Sigmoid colon (tissue), 6 donors: ENCODE measurements at regions not wholly inside any gene's neighbourhood (a gene's known extent, or its start where the extent isn't known, plus 50 kb on each side); places are given as distances from the start of the nearest gene placed in this dataset.

Experiments used
- DNase-seq: peaks from one replicate; pipeline ENCODE4 v3.0.0-alpha.2; 2019
- H3K27ac ChIP-seq, 4 donors: fragments of 200-600 bp; sonication (generic); one replicate each; pipeline ENCODE4 v1.5.1; 2016 to 2019; ENCODE audit warnings: mild to moderate bottlenecking in 1 of 4
- H3K27me3 ChIP-seq, 3 donors: fragments of 200-600 bp; sonication (generic); one replicate each; pipeline ENCODE4 v1.5.1; 2019; ENCODE audit warnings: mild to moderate bottlenecking in 1 of 3
- H3K36me3 ChIP-seq, 4 donors: fragments of 200-600 bp; sonication (generic); one replicate each; pipeline ENCODE4 v1.5.1; 2016 to 2019
- H3K4me1 ChIP-seq, 4 donors: fragments of 200-600 bp; sonication (generic); one replicate each; pipeline ENCODE4 v1.5.1; 2017 to 2019
- H3K4me3 ChIP-seq, 4 donors: fragments of 200-600 bp; sonication (generic); one replicate each; pipeline ENCODE4 v1.5.1; 2017 to 2019; ENCODE audit warnings: mild to moderate bottlenecking in 2 of 4, moderate library complexity in 1 of 4
- H3K9me3 ChIP-seq, 4 donors: fragments of 200-600 bp in 3 of 4; sonication (generic) in 3 of 4; one replicate each; pipeline versions ENCODE4 v1.5.1 to v1.6.1; 2013 to 2019
- CTCF ChIP-seq, 4 experiments: fragments of 450-650 bp in 3 of 4; fragments of 200-600 bp in 1 of 4; IDR thresholded peaks; one replicate each; pipeline ENCODE4 v1.5.1; 2016 to 2019; ENCODE audit warnings: antibody characterized with exemption in 4 of 4, mild to moderate bottlenecking in 3 of 4, moderate library complexity in 2 of 4
- EP300 ChIP-seq, 4 donors: sonication (generic); formaldehyde crosslinking; IDR thresholded peaks; one replicate each; pipeline ENCODE4 v1.6.1; 2017; ENCODE audit warnings: antibody characterized with exemption in 4 of 4
- POLR2A ChIP-seq, 2 donors: fragments of 450-650 bp; IDR thresholded peaks; one replicate each; pipeline ENCODE4 v1.6.1; 2016; ENCODE audit warnings: antibody characterized with exemption in 2 of 2, mild to moderate bottlenecking in 2 of 2, moderate library complexity in 2 of 2
- POLR2AphosphoS5 ChIP-seq, 4 donors: sonication (generic); formaldehyde crosslinking; IDR thresholded peaks; one replicate each; pipeline ENCODE4 v1.6.1; 2017; ENCODE audit warnings: antibody characterized with exemption in 4 of 4
- WGBS, 2 donors: extraction: QIAGEN DNeasy Blood & Tissue Kit; methylation state at CpG; one replicate each; pipeline ENCODE4 v1.1.7; 2013; 5-methylcytosine and 5-hydroxymethylcytosine counted together
- intact Hi-C: fragments of 100-400 bp; cut with DNase I; formaldehyde crosslinking; loops from one replicate; pipeline ENCODE4 v1.15.1; 2023
- donor health status: healthy with polysubstance abuse.
- donor health status: healthy.

DNA sequence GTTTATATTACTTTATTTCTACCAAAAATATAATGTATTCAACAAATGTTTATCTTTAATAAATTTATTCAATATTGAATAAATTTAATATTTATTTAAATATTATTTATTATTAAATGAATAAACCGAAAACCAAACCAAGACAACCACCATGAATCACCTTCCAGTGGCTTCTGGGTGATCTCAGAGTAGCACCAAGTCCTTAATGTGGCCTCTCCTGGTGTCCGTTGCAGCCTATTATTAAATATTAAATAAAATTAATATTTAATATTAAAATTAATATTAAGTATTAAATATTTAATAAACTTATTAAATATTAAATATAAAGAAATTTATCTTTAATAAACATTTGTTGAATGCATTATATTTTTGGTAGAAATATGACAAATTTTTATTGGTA, 143.3 kb upstream of the PLPP4 start:
- no peaks in the 10 kb centered on the region for H3K36me3 ChIP-seq
- TF ChIP-seq CTCF (IDR thresholded peaks at IDR 0.05) (no peak), POLR2AphosphoS5 (IDR thresholded peaks at IDR 0.05) (no peak), POLR2A (IDR thresholded peaks at IDR 0.05) (no peak), EP300 (IDR thresholded peaks at IDR 0.05) (no peak)
- H3K27ac ChIP-seq, result no peak overlapping the region
- WGBS, 2 donors, result 81 to 87% methylated on average over 2 of the region's 2 CpGs
- H3K4me3 ChIP-seq, result no peak overlapping the region
- DNase-seq, result no peak
- intact Hi-C loops, result no loop called here
- no peaks in the 10 kb centered on the region for H3K9me3 ChIP-seq
- H3K27me3 ChIP-seq, result no peaks in the 10 kb centered on the region
- no peaks in the 10 kb centered on the region for H3K4me1 ChIP-seq

DNA sequence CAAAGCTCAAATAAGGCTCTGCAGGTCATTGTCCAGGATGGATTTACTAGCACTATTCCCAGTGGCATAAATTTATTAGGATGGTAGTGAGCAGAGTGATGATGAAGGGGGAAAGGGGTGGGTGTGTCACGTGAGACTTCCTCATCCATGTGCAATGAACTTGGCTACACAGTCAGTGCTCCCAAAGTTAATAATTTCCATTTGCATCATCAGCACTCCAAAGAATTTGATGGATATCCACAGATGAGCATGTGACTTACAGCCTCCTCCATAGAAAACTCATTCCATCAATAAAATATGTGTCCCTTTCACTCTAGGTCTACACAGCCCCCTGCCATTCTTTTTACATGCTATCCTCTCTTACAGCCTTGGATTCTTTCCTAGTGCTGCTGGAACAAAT, 142.6 kb upstream of the PLPP4 start:
- Histone ChIP-seq H3K27ac (no peak overlapping the region), H3K36me3 (no peaks in the 10 kb centered on the region), H3K9me3 (no peaks in the 10 kb centered on the region), H3K27me3 (no peaks in the 10 kb centered on the region), H3K4me1 (no peaks in the 10 kb centered on the region), H3K4me3 (no peak overlapping the region)
- TF ChIP-seq POLR2A (IDR thresholded peaks at IDR 0.05) (no peak), POLR2AphosphoS5 (IDR thresholded peaks at IDR 0.05) (no peak), EP300 (IDR thresholded peaks at IDR 0.05) (no peak), CTCF (IDR thresholded peaks at IDR 0.05) (no peak)
- intact Hi-C loops, result no loop called here
- no peak for DNase-seq
- 48 to 69% methylated on average over 1 of the region's 1 CpG for WGBS, 2 donors

GRCh38 chr10:120318862-120319261, 138.2 kb upstream of the PLPP4 start:
- Histone ChIP-seq H3K4me3 (no peak overlapping the region), H3K36me3 (no peaks in the 10 kb centered on the region), H3K9me3 (no peaks in the 10 kb centered on the region), H3K4me1 (no peaks in the 10 kb centered on the region), H3K27ac (no peak overlapping the region), H3K27me3 (no peaks in the 10 kb centered on the region)
- WGBS, 2 donors, result 82 to 87% methylated on average over 3 of the region's 3 CpGs
- intact Hi-C loops, result no loop called here
- no peak for DNase-seq
- TF ChIP-seq EP300 (IDR thresholded peaks at IDR 0.05), result no peak
- TF ChIP-seq POLR2AphosphoS5 (IDR thresholded peaks at IDR 0.05), result no peak
- no peak for TF ChIP-seq CTCF (IDR thresholded peaks at IDR 0.05)
- no peak for TF ChIP-seq POLR2A (IDR thresholded peaks at IDR 0.05)

DNA sequence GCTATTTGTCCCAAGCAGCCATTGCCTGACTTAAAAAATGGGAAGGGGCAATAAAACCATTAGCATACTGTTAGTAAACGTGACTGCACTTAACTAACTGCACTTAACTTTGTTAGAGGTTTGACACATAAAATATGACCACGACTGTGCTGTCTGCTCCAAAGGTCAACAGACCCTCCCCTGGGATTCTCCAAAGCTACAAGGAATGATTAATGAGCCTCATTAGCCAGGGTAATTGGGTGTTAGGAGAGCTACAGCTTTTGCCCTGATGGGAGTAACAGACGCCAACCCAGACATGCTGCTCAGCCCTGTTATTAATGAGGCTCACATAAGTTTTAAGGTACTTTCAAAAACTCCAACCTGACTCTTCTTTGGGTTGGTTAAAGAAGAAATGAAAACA, 129.4 kb upstream of the PLPP4 start:
- H3K4me1 ChIP-seq, result no peaks in the 10 kb centered on the region
- no peaks in the 10 kb centered on the region for H3K9me3 ChIP-seq
- WGBS, 2 donors, result 23 to 32% methylated on average over 3 of the region's 3 CpGs
- DNase-seq, result no peak
- TF ChIP-seq POLR2AphosphoS5 (IDR thresholded peaks at IDR 0.05) (no peak), CTCF (IDR thresholded peaks at IDR 0.05) (no peak)
- H3K27me3 ChIP-seq, result no peaks in the 10 kb centered on the region
- no peaks in the 10 kb centered on the region for H3K36me3 ChIP-seq
- no peak overlapping the region for H3K27ac ChIP-seq
- intact Hi-C loops, result no loop called here
- no peak overlapping the region for H3K4me3 ChIP-seq

DNA sequence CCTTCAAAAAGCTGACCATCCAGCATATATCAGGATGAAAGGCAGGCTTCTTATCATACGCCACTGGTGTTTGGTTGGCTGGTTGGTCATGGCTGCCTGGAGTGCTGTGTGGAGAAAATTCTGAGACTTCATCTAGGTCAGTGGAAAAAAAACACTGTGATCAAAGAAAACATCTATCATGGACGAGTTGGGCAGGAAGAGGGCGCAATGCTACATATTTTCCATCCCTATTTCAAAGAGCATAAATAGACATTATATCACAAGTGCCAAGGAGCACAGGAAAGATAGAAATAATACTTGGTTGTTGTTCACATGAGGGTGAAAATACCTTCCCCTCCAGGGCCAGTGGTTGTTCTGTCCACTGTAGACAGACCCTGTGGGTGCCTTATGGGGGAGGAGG, 128.4 kb upstream of the PLPP4 start:
- Histone ChIP-seq H3K4me1 (no peaks in the 10 kb centered on the region), H3K27me3 (no peaks in the 10 kb centered on the region), H3K27ac (no peak overlapping the region), H3K36me3 (no peaks in the 10 kb centered on the region), H3K9me3 (no peaks in the 10 kb centered on the region), H3K4me3 (no peak overlapping the region)
- DNase-seq, result no peak
- intact Hi-C loops, result no loop called here
- TF ChIP-seq POLR2AphosphoS5 (IDR thresholded peaks at IDR 0.05) (no peak), POLR2A (IDR thresholded peaks at IDR 0.05) (no peak), EP300 (IDR thresholded peaks at IDR 0.05) (no peak), CTCF (IDR thresholded peaks at IDR 0.05) (no peak)
- WGBS, 2 donors, result 78 to 82% methylated on average over 3 of the region's 3 CpGs
